ENCODE measurements at regions not wholly inside any gene's neighbourhood (a gene's known extent, or its start where the extent isn't known, plus 50 kb on each side); places are given as distances from the start of the nearest gene placed in this dataset.

DNA sequence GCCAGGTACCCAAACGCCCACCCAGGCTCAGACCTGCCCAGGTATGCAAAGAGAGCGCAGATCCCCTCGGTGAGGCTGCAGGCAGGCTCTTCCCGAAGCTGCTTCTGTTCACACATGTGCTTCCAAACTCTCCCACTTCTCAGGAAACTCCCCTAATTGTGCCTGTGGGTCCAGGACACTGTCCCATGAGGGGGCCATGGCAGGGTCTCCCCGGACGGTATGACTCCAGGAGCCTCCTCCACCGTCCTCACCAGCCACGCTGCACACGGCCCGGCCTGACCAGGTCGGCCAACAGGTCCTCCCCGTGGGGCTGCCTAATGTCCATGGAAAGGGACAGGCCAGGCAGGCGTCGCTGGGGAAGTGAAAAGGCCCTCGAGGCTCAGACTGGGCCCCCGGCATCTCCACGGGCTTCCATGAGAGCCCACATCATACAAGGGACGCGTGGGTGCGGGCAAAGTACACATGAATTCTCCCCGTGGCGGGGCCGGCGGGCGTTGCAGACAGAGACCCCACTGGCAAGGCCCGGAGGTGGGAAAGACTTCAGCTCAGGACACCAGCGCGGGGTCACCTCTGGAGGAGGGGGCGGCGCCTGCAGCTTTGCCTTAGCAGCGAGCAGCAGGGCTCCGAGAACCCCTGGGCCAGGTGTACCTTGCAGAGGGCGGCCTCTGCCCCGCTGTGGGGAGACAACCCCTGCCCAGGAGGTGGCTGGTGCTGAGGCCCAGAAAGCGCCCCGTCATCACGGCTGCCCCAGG is 526.1 kb downstream of the BRD1 start:
- TF ChIP-seq EZH2 (IDR thresholded peaks at IDR 0.05; ENCODE audit: insufficient read depth, poor library complexity, severe bottlenecking) (no peak), EZH2phosphoT487 (IDR thresholded peaks at IDR 0.05; ENCODE audit: insufficient read depth, low read depth) (no peak)
